ENCODE measurements at regions not wholly inside any gene's neighbourhood (a gene's known extent, or its start where the extent isn't known, plus 50 kb on each side); places are given as distances from the start of the nearest gene placed in this dataset.

DNA sequence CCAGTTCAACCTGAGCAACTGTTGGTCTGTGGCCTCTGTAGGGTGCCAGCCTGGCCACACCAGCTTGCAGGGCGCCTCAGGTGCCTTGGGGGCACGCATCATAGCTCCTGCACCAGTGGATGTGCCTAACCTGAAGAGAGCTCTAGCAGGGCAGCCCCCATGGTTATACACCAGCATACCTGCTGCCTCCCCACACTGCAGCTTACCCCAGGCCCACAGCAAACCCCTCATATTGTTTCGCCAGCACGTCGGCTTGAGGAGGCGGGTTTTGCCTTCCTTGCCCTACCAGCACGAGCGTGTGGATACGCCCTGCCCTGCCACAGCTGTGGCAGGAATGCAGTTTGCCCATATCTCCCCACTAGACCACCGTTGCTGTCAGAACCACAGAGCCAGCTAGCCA is 435.9 kb downstream of the SLCO4C1 start:
- H3K4me3 ChIP-seq (ENCODE audit: low read depth, low read length) = no peak overlapping the region
- DNase-seq (ENCODE audit: low read depth) = no peak
- TF ChIP-seq, protein P1, sequence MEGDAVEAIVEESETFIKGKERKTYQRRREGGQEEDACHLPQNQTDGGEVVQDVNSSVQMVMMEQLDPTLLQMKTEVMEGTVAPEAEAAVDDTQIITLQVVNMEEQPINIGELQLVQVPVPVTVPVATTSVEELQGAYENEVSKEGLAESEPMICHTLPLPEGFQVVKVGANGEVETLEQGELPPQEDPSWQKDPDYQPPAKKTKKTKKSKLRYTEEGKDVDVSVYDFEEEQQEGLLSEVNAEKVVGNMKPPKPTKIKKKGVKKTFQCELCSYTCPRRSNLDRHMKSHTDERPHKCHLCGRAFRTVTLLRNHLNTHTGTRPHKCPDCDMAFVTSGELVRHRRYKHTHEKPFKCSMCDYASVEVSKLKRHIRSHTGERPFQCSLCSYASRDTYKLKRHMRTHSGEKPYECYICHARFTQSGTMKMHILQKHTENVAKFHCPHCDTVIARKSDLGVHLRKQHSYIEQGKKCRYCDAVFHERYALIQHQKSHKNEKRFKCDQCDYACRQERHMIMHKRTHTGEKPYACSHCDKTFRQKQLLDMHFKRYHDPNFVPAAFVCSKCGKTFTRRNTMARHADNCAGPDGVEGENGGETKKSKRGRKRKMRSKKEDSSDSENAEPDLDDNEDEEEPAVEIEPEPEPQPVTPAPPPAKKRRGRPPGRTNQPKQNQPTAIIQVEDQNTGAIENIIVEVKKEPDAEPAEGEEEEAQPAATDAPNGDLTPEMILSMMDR (IDR thresholded peaks at IDR 0.05; ENCODE audit: low read depth, low read length, missing control alignments) = no peak

DNA sequence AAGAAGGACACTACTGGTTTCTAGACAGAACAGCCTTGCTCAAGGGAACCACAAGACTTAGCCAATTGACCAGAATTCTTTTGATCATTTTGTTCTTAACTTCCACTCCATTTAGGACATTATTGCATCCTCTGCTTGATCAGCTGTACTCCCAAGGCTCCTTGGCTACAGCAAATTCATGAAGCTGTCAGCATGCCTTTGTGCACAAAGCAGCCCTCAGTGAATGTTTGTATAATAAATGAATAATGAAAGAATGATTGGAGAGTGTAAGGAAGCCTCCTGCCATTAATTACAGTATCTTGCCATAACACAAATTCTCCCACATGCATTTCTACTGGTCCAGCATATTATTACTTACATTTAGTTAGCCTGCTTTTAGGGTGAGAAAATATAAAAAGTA is 449.6 kb downstream of the SLCO4C1 start:
- no peak for DNase-seq (ENCODE audit: low read depth)
- TF ChIP-seq, protein P1 (IDR thresholded peaks at IDR 0.05; ENCODE audit: low read depth, low read length, missing control alignments) = no peak
- H3K4me3 ChIP-seq (ENCODE audit: low read depth, low read length) = no peak overlapping the region

DNA sequence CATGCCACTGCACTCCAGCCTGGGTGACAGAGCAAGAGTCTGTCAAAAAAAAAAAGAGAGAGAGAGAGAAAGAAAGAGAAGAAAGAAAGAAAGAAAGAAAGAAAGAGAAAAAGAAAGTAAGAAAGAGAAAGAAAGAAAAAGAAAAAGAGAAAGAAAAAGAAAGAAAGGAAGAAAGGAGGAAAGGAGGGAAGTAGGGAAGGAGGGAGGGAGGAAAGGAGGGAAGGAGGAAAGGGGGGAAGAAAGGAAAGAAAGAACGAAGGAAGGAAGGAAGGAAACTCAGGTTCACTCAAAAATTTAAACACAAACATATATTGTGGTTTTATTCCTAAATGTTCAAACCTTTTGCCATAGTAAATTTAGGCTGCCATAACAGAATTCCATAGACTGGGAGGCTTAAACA is 453.0 kb downstream of the SLCO4C1 start:
- no peak for DNase-seq (ENCODE audit: low read depth)
- no peak overlapping the region for H3K4me3 ChIP-seq (ENCODE audit: low read depth, low read length)
- TF ChIP-seq, protein P1 (IDR thresholded peaks at IDR 0.05; ENCODE audit: low read depth, low read length, missing control alignments) = no peak

DNA sequence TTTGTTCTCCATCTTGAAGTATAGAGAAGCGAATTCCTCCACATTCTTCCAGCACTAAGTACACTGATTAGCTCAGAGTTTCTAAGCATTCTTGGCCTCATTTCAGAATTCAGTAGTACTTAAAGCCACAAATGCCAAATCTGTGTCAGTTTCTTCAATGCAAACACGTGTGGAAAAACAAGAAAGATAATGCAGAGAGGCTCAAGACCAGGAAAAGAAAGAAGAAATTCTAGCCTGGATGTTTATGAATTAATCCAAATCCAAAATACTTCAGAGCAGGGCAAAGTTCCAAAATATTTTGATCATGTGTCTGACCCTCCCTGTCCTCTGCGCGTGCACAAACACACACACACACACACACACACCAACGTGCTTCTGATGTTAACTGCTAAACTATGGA is 457.6 kb downstream of the SLCO4C1 start:
- TF ChIP-seq, protein P1 (IDR thresholded peaks at IDR 0.05; ENCODE audit: low read depth, low read length, missing control alignments) = no peak
- DNase-seq (ENCODE audit: low read depth) = no peak
- no peak overlapping the region for H3K4me3 ChIP-seq (ENCODE audit: low read depth, low read length)

DNA sequence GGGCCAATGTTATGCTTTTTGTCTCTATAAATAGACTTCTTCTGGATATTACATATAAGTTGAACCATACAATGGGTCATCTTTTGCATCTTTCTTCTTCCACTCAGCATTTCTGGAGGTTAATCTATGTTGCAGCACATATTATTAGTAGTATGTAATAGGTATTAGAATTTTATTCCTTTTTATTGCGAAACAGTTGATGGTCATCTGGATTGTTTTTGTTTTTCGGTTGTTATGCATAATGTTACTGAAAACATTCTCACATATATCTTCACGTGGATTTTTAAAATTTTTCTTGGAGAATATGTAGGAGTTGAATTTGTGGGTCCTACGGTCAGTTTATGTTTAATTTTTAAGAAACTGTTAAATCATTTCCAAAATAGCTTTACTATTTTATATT is 466.8 kb downstream of the SLCO4C1 start:
- no peak overlapping the region for H3K4me3 ChIP-seq (ENCODE audit: low read depth, low read length)
- TF ChIP-seq, protein P1 (IDR thresholded peaks at IDR 0.05; ENCODE audit: low read depth, low read length, missing control alignments) = no peak
- DNase-seq (ENCODE audit: low read depth) = no peak

DNA sequence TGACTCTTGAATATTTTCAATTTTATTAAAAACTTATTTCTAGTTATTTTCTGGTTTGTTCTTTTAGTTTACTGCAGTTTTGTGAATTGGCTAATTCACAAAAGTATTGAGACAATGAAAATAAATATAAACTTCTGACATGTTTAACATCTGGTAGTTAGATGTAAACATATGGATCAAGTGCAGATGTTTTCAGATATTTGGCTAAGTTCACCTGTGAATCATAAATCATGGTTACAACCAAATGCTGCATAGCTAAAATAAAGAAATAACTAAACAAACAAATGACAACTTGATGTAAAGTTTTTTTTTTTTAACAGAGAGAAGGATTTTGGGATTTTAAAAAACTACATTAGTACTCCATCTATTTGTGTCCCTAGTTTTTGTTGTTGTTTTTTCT is 484.6 kb downstream of the SLCO4C1 start:
- TF ChIP-seq, protein P1 (IDR thresholded peaks at IDR 0.05; ENCODE audit: low read depth, low read length, missing control alignments) = no peak
- no peak for DNase-seq (ENCODE audit: low read depth)
- no peak overlapping the region for H3K4me3 ChIP-seq (ENCODE audit: low read depth, low read length)

DNA sequence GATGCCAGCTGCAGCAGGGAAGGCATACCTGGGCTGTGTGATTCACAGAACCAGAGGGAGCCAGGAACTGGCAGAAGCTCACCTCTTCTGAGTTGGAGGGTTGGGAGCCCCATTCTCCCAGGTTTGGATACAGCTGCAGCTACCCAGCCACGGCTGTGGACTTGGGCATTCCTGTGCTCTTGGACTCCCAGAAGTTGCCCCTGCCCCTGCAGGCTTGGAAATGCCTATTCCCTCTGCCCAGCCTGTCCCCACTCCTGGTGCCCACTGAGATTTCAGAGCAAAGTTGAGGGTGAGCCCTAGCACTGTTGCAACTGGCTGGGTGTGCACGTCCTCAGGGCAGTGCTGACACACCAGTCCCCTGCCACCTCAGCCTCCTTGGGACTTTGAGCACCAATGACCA is 489.7 kb downstream of the SLCO4C1 start:
- no peak for DNase-seq (ENCODE audit: low read depth)
- TF ChIP-seq, protein P1 (IDR thresholded peaks at IDR 0.05; ENCODE audit: low read depth, low read length, missing control alignments) = no peak

More for the DNA sequence above, 489.7 kb downstream of the SLCO4C1 start:
- no peak overlapping the region for H3K4me3 ChIP-seq (ENCODE audit: low read depth, low read length)
